ENCODE measurements at regions not wholly inside any gene's neighbourhood (a gene's known extent, or its start where the extent isn't known, plus 50 kb on each side); places are given as distances from the start of the nearest gene placed in this dataset.

DNA sequence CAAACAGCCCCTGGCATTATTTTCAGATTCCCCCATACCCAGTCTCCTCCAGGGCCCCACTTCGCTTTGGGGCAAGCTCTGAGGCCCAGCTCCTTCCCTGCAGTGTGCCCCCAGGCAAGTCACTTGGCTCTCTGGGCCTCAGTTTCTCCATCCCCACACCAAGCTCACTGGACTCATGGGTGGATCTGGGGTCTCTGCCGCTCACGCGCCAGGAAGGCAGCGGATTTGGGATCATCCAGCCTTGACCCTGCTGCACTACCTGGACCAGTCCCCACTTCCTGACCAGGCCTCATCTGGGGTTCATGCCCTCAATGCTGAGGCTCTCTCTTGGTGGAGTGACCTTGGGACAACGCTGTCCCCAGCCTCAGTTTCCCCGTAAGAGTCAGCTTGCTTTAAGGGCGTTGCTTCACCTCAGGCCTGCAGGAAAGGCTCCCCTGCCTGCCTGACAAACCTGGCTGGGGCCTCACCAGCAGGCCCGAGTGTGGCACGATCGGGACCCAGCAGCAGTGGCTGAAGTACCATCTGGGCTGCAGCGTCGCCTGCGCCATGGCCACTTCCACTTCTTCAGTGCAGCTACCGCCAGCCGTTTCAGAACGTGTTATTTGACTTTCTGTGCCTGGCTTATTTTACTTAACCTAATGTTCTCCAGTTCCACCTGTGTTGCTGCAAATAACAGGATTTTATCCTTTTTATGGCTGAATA, 519.6 kb upstream of the SEMA6A start:
- ATAC-seq (no peak), DNase-seq (ENCODE audit: low spot score) (no peak)
- intact Hi-C loops (cut with DNase I): no loop called here

DNA sequence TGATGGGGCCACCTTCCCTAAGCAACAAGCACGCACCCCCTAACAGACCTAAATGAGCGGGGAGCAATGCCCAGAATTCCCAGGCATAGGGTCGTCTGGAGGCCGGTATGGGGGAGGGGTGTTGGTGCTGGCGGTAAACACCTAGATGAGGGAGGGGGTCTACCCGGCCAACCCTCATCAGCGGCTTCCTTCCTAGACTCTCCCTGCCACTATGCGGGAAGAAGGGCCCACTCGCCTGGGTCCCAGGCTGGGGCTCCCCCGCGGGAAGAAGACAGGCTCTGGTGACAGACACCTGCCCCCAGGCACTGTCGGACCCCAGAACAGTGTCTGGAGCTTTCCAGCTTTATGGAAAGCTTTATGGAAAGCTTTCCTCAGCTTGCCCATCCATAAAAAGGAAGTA, 519.0 kb upstream of the SEMA6A start:
- ATAC-seq (no peak), DNase-seq (ENCODE audit: low spot score) (no peak)
- intact Hi-C loops (cut with DNase I): no loop called here

- ATAC-seq: no peak
- intact Hi-C loops (cut with DNase I): no loop called here
- no peak for DNase-seq (ENCODE audit: low spot score)
Measured at GRCh38 chr5:117089001-117089400, 514.4 kb upstream of the SEMA6A start.

DNA sequence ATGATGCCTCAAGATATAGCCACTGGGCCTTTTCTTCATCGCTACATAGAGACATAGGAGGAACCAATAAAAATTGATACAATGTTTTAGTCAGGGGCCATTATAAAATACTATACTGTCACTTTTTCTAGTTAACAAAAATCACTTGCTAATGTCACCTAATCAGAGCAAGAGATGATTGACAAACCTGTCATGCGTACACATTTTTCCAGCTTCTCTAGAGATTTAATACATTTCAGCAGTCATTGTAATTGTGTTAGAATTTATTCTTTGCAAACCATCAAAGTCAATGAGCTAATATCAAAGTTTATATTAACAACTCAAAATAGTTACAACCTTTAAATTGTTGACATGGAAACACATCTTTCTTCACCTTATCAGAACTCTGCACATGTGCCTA, 513.6 kb upstream of the SEMA6A start:
- ATAC-seq (no peak), DNase-seq (ENCODE audit: low spot score) (no peak)

DNA sequence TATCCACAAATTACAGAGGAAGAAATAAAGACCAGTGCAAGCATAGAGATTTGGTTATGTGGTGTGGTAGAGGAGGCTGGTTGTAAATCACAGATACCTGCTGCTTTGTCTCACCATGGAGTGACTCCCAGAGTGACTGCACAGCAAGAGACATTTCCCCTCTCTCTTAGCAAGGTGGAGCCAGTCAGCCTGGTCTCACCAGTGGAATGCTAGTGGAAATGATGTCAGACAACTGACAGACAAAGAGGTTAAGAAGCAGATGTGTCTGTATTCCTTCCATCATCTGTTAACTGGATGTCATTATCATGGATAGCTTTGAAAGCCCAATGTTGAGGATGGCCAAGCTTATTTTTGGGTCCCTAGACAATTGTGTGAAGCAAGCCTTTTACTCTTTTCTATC, 509.4 kb upstream of the SEMA6A start:
- no peak for DNase-seq (ENCODE audit: low spot score)
- intact Hi-C loops (cut with DNase I): no loop called here
- no peak for ATAC-seq

More for the DNA sequence above, 513.6 kb upstream of the SEMA6A start:
- intact Hi-C loops (cut with DNase I): no loop called here

- intact Hi-C loops (cut with DNase I): no loop called here
- no peak for ATAC-seq
- no peak for DNase-seq (ENCODE audit: low spot score)
Measured at GRCh38 chr5:117082977-117083376, 508.4 kb upstream of the SEMA6A start.

DNA sequence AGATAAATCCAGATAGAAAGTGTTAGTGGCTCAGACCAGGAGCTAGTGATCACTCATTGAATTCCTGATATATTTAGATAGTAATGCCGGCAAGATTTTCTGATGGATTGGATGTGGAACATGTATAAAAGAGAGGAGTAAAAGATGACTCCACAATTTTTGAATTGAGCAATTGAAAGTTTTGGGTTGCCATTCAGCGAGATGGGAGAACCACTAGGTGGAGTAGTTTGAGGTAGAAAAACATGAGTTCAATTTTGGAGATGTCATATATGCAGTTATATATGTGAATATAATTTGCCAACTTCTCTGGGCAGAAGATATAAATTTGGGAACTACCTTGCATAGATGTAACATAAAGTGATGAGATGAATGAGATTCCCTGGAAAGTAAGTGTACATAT, 502.5 kb upstream of the SEMA6A start:
- ATAC-seq (no peak), DNase-seq (ENCODE audit: low spot score) (no peak)
- intact Hi-C loops (cut with DNase I): no loop called here

- no peak for DNase-seq (ENCODE audit: low spot score)
- ATAC-seq: no peak
- intact Hi-C loops (cut with DNase I): no loop called here
Measured at GRCh38 chr5:117072439-117072838, 497.8 kb upstream of the SEMA6A start.

DNA sequence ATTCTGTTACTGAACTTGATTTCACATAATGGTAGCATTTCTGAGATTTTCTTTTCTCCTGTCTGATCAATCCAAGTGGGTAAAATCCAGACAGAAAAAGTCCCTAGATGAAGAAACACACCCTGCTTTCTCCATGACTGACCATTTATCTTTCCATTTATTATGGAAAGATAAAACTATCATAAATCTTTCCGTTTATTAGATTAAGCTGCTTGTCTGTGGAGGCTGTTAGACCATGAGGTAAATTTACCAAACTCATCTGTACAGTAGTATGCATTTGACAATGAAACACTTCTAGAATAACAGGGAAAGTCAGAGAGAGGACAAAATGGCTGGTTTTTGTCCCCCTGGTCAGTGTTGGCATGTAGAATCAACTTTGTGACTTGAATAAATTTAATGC, 491.2 kb upstream of the SEMA6A start:
- DNase-seq (ENCODE audit: low spot score): no peak
- ATAC-seq: no peak
- intact Hi-C loops (cut with DNase I): no loop called here

- DNase-seq (ENCODE audit: low spot score): no peak
- intact Hi-C loops (cut with DNase I): no loop called here
- ATAC-seq: no peak
Measured at GRCh38 chr5:117065161-117065560, 490.5 kb upstream of the SEMA6A start.

- intact Hi-C loops (cut with DNase I): no loop called here
- DNase-seq (ENCODE audit: low spot score) (no peak), ATAC-seq (no peak)
Measured at GRCh38 chr5:117060099-117060498, 485.5 kb upstream of the SEMA6A start.

DNA sequence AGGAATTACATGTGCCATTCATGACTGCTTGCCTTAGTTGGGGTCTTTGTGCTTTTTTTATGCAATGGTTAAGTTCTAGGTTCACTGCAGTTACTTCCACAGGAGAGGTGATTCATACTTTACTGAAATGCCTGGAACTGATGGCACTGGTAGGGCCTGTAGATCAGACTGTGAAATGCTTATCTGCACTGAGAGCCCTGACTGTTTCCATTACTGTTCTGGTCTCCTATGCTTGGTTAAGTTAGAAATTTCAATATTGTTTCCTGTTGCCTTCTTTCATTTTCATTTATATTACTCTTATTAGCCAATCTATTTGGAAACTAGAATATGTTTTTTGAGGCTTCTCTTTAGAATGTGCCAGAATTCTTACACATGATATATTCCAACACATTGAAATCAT, 484.1 kb upstream of the SEMA6A start:
- DNase-seq (ENCODE audit: low spot score) (no peak), ATAC-seq (no peak)
- intact Hi-C loops (cut with DNase I): no loop called here

GRCh38 chr5:117055517-117055916, 480.9 kb upstream of the SEMA6A start:
- no peak for ATAC-seq
- DNase-seq (ENCODE audit: low spot score): no peak
- intact Hi-C loops (cut with DNase I): no loop called here

- no peak for DNase-seq (ENCODE audit: low spot score)
- no peak for ATAC-seq
- intact Hi-C loops (cut with DNase I): no loop called here
Measured at GRCh38 chr5:117054911-117055310, 480.3 kb upstream of the SEMA6A start.

DNA sequence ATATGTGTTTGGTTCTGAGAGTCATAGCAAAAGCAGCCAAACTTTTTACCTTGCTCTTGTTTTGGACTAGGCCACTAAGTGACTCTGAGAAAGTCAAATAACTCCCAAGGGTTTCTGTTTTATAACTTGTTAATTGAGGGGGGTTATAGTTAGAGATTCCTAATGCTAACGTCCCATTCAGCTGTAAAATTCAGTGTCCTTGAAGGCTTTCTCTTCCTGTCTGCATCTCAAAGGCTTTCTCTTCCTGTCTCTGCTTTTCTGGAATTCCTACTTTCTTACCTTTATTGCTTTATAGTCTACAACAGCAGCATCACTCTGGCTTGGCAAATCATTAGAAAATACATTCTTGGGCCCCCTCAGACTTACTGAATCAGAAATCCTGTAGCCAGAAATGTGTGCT, 479.5 kb upstream of the SEMA6A start:
- intact Hi-C loops (cut with DNase I): no loop called here
- DNase-seq (ENCODE audit: low spot score) (no peak), ATAC-seq (no peak)

DNA sequence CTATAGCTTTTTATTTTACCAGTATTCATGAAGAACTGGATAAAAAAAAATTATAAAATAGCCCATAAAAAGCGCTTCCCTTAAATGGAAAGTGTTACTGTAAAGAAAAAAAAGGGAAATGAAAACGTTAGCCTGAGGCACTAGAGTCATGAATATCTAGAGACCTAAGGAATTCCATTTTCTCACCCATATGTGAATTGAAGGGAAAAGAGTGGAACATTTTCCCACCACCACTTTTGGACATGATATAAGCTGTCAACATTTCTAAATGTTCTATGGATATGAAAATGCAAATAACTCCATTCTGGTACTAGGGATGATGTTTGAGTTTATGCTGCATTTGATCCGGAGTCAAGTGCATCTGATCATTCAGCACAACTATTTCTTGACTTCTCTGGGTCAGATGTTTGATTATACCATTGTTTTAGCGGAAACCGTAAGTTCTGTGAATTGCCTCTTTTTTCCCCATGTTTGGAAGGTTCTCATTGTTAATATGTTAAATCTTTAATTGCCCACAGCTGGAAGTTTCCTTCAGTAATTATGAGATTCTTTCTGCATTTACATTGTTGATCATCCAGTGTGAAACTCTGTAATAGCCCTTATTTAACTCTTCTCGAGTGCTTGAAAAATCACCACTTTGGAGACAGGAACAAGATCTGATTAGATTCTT, 467.4 kb upstream of the SEMA6A start:
- ATAC-seq (no peak), DNase-seq (ENCODE audit: low spot score) (no peak)
- intact Hi-C loops (cut with DNase I): no loop called here

GRCh38 chr5:117039035-117039434, 464.4 kb upstream of the SEMA6A start:
- ATAC-seq (no peak), DNase-seq (ENCODE audit: low spot score) (no peak)
- intact Hi-C loops (cut with DNase I): no loop called here

- intact Hi-C loops (cut with DNase I): no loop called here
- ATAC-seq (no peak), DNase-seq (ENCODE audit: low spot score) (no peak)
Measured at GRCh38 chr5:117027384-117027783, 452.8 kb upstream of the SEMA6A start.

- intact Hi-C loops (cut with DNase I): no loop called here
- ATAC-seq: no peak
Measured at GRCh38 chr5:117020999-117021398, 446.4 kb upstream of the SEMA6A start.

GRCh38 chr5:117013280-117013877, 438.8 kb upstream of the SEMA6A start:
- DNase-seq (ENCODE audit: low spot score) (no peak), ATAC-seq (no peak)
- intact Hi-C loops (cut with DNase I): no loop called here

More at GRCh38 chr5:117020999-117021398, 446.4 kb upstream of the SEMA6A start:
- no peak for DNase-seq (ENCODE audit: low spot score)

GRCh38 chr5:117010574-117010973, 436.0 kb upstream of the SEMA6A start:
- DNase-seq (ENCODE audit: low spot score): no peak
- ATAC-seq: no peak
- intact Hi-C loops (cut with DNase I): no loop called here

Measured in sciatic nerve (tissue), 2 donors.